Astrocyte of the spinal cord (primary cell): ENCODE measurements at regions not wholly inside any gene's neighbourhood (a gene's known extent, or its start where the extent isn't known, plus 50 kb on each side); places are given as distances from the start of the nearest gene placed in this dataset.

ENCODE experiments used
- DNase-seq: peaks from one replicate; pipeline ENCODE4 v3.0.0; 2011; ENCODE audit warnings: low read depth, low spot score
- H3K4me3 ChIP-seq: 2 replicates; pipeline ENCODE4 v1.5.1; 2011; ENCODE audit warnings: low read depth, mild to moderate bottlenecking, low read length, moderate library complexity
- in situ Hi-C: cut with HindIII; loops from 2 replicates; pipeline ENCODE4 v1.10.0; 2017; ENCODE audit warnings: low sequenced_read_pairs
- TF ChIP-seq, protein P1 (sequence below): IDR thresholded peaks from 2 replicates; pipeline ENCODE4 v1.5.1; 2012; ENCODE audit warnings: low read depth, mild to moderate bottlenecking, low read length, inconsistent platforms

DNA sequence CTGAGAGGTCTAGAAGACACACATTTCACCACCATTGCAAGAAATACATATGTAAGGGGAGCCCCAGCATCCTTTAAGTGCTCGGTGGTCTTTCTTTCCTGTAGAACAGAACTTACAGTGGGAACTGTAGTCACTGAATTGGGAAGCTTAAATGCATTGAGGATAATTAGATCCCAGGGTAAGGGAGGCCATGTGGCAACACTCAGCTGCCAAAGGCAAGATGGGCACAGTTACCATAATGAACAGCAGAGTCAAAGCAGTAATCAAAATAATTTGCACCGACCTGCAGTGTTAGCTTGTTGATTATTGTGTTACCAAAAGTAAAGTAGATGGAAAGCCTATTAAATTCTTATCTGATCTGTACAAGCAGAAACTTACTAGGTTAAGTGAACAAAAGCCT lies 291.2 kb upstream of the PCDH20 start:
- in situ Hi-C loops, result no loop called here

DNA sequence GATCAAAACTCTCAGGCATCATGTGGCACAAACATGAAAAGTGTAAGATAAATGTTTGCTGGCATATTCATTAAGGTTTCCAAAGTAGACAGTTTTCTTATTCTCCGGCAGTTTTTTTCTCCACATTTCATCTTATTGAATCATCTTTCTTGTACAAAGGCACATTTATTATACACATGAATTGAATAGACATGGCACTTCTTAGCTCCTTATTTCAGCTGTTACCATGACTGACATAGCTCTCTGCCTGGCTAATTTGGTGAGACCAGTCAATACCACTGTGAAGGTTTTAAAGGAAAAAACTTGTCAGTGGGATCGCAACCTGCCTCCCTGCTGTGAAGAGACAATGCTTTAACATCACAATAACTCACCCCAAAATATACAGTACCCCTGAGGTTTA lies 285.0 kb upstream of the PCDH20 start:
- in situ Hi-C loops, result no loop called here
- TF ChIP-seq, protein P1, sequence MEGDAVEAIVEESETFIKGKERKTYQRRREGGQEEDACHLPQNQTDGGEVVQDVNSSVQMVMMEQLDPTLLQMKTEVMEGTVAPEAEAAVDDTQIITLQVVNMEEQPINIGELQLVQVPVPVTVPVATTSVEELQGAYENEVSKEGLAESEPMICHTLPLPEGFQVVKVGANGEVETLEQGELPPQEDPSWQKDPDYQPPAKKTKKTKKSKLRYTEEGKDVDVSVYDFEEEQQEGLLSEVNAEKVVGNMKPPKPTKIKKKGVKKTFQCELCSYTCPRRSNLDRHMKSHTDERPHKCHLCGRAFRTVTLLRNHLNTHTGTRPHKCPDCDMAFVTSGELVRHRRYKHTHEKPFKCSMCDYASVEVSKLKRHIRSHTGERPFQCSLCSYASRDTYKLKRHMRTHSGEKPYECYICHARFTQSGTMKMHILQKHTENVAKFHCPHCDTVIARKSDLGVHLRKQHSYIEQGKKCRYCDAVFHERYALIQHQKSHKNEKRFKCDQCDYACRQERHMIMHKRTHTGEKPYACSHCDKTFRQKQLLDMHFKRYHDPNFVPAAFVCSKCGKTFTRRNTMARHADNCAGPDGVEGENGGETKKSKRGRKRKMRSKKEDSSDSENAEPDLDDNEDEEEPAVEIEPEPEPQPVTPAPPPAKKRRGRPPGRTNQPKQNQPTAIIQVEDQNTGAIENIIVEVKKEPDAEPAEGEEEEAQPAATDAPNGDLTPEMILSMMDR, result no peak

More for the DNA sequence above, 291.2 kb upstream of the PCDH20 start:
- no peak for DNase-seq
- H3K4me3 ChIP-seq, result no peak overlapping the region
- TF ChIP-seq, protein P1, result no peak

DNA sequence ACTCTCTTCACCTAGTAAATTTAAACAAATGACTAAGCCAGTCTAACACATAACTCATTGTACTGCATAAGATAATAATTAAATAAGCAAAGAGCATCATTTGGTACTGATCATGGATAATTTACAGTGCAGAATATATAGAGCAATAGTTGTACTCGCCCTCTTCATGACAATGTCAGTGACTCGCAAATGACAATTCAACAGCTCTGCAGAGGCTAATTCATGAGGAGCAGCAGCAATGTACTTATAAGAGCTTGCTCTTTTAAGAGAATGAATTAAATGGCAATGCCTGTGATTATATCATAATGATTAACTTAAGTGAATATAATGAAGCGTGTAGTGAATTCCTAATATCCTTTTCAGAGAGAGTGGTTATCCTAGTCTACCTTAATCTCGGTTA lies 284.5 kb upstream of the PCDH20 start:
- H3K4me3 ChIP-seq, result no peak overlapping the region
- TF ChIP-seq, protein P1, result no peak
- no peak for DNase-seq
- in situ Hi-C loops, result no loop called here

More for the DNA sequence above, 285.0 kb upstream of the PCDH20 start:
- DNase-seq, result no peak
- H3K4me3 ChIP-seq, result no peak overlapping the region

DNA sequence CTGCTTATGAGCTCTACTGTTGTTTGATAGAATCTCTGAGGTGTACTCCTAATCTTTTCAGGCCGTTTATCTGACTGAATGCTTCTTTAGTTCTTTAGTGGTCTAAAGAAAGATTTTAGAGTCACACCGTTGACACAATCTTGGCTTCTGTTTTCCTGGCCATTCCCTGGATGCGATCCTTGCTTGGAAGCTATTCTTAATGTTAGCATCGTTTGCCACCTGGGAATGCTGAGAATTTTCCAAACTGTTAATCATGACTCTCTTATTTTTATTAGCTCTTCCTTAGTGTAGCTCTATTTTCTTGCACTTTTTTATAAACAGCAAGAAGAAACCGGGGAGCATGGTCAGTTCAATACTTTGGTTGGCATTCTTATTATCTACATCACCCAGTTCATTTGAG lies 281.0 kb upstream of the PCDH20 start:
- DNase-seq, result no peak
- H3K4me3 ChIP-seq, result no peak overlapping the region
- TF ChIP-seq, protein P1, result no peak
- in situ Hi-C loops, result no loop called here

DNA sequence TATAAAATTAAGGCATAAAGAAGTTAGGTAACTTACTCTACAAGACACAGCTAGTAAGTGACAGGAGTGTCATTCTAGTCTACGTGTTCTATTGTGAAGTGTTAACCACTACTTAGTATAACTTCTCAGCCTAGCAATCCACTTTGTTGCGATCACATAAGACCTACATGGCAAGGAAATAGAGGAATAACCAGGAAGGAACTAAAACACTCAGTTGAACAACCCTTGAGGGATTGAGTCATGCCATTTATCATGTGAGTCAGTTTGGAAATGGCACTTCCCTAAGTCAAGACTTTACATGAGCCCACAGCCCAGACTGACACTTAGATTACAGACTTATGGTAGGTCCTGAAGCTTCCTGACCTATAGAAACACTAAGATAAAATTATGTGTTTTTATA lies 279.5 kb upstream of the PCDH20 start:
- DNase-seq, result peak; percentile 62
- no peak overlapping the region for H3K4me3 ChIP-seq
- TF ChIP-seq, protein P1, result no peak
- in situ Hi-C loops, result no loop called here

DNA sequence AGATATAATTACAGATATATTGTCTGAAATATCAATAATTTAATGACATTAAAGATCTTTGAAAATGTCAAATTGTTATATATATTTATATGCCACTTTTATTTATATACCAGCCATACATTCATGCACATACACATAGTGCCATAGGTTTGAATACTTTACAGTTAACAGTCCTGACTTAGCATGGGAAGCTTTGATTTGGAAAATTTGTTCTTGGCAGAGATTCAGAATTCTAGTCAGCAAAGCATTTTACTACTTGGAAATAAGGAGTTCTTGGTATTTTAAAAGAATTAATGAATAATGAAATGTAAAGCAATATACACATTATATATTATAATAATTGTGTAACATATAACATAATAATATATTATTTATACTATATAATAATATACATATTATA lies 277.0 kb upstream of the PCDH20 start:
- no peak overlapping the region for H3K4me3 ChIP-seq
- in situ Hi-C loops, result no loop called here
- no peak for DNase-seq
- TF ChIP-seq, protein P1, result no peak

DNA sequence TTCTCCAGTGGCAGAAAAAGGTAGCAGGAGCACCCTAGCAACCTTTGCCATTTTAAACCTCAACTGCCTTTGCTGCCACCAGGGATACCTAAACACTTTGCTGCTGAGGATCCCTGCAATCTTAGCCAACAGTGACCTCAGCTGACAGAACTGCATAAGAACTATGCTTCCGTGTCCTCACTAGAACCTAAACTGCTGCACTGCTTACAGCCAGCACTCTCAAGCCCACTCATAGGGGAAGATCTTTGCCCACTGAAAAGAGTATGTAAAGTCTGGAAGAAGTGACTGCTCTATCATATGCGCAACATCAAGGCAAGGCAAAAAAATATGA lies 270.0 kb upstream of the PCDH20 start:
- H3K4me3 ChIP-seq, result no peak overlapping the region
- TF ChIP-seq, protein P1, result peak; percentile 24
- DNase-seq, result peak; percentile 12
- in situ Hi-C loops, result no loop called here
